GM20431 (cell line): ENCODE measurements at regions not wholly inside any gene's neighbourhood (a gene's known extent, or its start where the extent isn't known, plus 50 kb on each side); places are given as distances from the start of the nearest gene placed in this dataset.

Experiments used
- in situ Hi-C: fragments of 300-500 bp; cut with MseI, MboI; formaldehyde crosslinking; loops from one replicate; pipeline ENCODE4 v1.15.0; 2020; ENCODE audit warnings: low sequenced_read_pairs; ENCODE audit not compliant: unreplicated experiment

- in situ Hi-C loops = no loop called here
These were observed 544.5 kb upstream of the ZNF608 start for GRCh38 chr5:125290935-125291334.

GRCh38 chr5:125291447-125291846, 545.0 kb upstream of the ZNF608 start:
- in situ Hi-C loops = no loop called here

GRCh38 chr5:125293223-125293622, 546.8 kb upstream of the ZNF608 start:
- in situ Hi-C loops = no loop called here

- in situ Hi-C loops = no loop called here
These were observed 547.3 kb upstream of the ZNF608 start for GRCh38 chr5:125293726-125294125.

- in situ Hi-C loops = no loop called here
These were observed 548.4 kb upstream of the ZNF608 start for GRCh38 chr5:125294844-125295243.

GRCh38 chr5:125295405-125295872, 549.0 kb upstream of the ZNF608 start:
- in situ Hi-C loops = no loop called here

- in situ Hi-C loops = no loop called here
These were observed 551.8 kb upstream of the ZNF608 start for GRCh38 chr5:125298258-125298657.

- in situ Hi-C loops = no loop called here
These were observed 552.4 kb upstream of the ZNF608 start for GRCh38 chr5:125298746-125299379.

- in situ Hi-C loops = no loop called here
These were observed 555.3 kb upstream of the ZNF608 start for GRCh38 chr5:125301711-125302110.

- in situ Hi-C loops = no loop called here
These were observed 556.1 kb upstream of the ZNF608 start for GRCh38 chr5:125302577-125302976.

- in situ Hi-C loops = no loop called here
These were observed 560.3 kb upstream of the ZNF608 start for GRCh38 chr5:125306741-125307140.

- in situ Hi-C loops = no loop called here
These were observed 564.3 kb upstream of the ZNF608 start for GRCh38 chr5:125310749-125311148.

GRCh38 chr5:125311743-125312142, 565.3 kb upstream of the ZNF608 start:
- in situ Hi-C loops = no loop called here

GRCh38 chr5:125313555-125313954, 567.1 kb upstream of the ZNF608 start:
- in situ Hi-C loops = no loop called here

GRCh38 chr5:125315306-125315705, 568.9 kb upstream of the ZNF608 start:
- in situ Hi-C loops = no loop called here

- in situ Hi-C loops = no loop called here
These were observed 570.0 kb upstream of the ZNF608 start for GRCh38 chr5:125316391-125316790.

GRCh38 chr5:125316915-125317535, 570.6 kb upstream of the ZNF608 start:
- in situ Hi-C loops = no loop called here

GRCh38 chr5:125317536-125317995, 571.1 kb upstream of the ZNF608 start:
- in situ Hi-C loops = no loop called here

- in situ Hi-C loops = no loop called here
These were observed 575.2 kb upstream of the ZNF608 start for GRCh38 chr5:125321654-125322053.

GRCh38 chr5:125323613-125324012, 577.2 kb upstream of the ZNF608 start:
- in situ Hi-C loops = no loop called here

- in situ Hi-C loops = no loop called here
These were observed 579.2 kb upstream of the ZNF608 start for GRCh38 chr5:125325488-125326149.
